IPS-NIHi7 (cell line): ENCODE measurements at regions not wholly inside any gene's neighbourhood (a gene's known extent, or its start where the extent isn't known, plus 50 kb on each side); places are given as distances from the start of the nearest gene placed in this dataset.

Experiments
- DNase-seq: peaks from one replicate; pipeline ENCODE4 v3.0.0; 2012; ENCODE audit warnings: mixed read lengths; ENCODE audit errors: extremely low spot score

GRCh38 chr2:106709229-106709628 is 176.7 kb downstream of the ST6GAL2 start:
- no peak for DNase-seq

GRCh38 chr2:106719222-106719621 is 166.7 kb downstream of the ST6GAL2 start:
- DNase-seq, result no peak

GRCh38 chr2:106720026-106720425 is 165.9 kb downstream of the ST6GAL2 start:
- no peak for DNase-seq

DNA sequence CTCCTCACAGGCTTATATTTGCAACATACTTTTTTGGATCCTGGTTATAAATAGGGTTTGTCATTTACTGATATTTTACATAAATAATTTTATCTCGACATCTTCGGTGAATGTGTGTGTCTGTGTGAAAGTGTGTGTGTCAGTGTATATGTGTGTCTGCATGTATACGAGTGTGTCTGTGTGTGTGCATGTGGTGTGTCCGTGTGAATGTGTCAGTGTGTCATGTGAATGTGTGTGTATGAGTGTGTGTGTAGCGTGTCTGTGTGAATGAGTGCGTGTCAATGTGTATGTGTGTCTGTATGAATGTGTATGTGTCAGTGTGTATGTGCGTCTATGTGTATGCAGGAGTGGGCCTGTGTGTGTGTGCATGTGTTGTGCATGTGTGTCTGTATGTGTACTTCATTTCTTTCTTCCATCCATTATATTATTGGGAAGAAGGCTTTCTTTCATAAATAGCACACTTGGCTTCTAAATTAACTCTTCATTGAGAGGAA is 161.6 kb downstream of the ST6GAL2 start:
- no peak for DNase-seq

- DNase-seq, result no peak
Measured at GRCh38 chr2:106734165-106734564, 151.8 kb downstream of the ST6GAL2 start.

DNA sequence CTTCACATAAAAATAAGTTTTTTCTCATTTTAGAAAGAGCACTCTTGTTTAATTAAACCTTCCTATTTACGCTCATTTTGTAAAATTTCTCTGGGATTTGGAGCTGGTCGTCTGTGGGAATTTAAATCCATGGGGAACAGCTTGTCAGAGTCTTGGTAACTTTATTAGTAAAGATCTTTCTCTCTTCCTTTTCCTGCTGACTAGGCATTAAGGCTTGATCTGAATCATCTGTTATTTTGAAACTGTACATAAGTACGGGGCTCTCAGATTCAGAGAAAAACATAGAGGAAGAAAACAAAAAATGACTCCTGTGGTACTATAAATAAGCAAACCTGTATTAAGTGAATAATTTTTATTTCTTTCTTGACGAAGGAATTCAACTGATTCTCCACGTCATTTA is 150.2 kb downstream of the ST6GAL2 start:
- DNase-seq, result no peak

- no peak for DNase-seq
Measured at GRCh38 chr2:106736221-106736620, 149.7 kb downstream of the ST6GAL2 start.

DNA sequence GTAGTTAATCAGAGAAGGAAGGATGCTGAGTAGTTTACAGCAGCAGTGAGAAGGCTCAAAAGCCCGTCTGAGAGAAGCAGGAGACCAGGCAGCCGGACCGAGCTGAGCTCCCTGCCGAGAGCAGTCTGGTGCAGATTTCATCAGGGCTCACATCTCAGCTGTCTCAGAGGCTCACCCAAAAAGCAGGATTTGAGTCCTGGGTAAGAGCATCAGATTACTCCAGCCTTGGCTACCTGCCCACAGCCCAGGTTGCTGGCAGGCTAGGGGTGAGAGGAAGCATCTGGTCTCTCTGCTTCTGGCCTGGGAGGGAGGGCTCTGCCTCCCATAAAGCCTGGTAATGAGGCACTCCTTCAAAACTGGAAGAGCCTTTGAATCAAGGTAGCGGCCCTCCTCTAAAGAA is 140.5 kb downstream of the ST6GAL2 start:
- DNase-seq, result no peak

DNA sequence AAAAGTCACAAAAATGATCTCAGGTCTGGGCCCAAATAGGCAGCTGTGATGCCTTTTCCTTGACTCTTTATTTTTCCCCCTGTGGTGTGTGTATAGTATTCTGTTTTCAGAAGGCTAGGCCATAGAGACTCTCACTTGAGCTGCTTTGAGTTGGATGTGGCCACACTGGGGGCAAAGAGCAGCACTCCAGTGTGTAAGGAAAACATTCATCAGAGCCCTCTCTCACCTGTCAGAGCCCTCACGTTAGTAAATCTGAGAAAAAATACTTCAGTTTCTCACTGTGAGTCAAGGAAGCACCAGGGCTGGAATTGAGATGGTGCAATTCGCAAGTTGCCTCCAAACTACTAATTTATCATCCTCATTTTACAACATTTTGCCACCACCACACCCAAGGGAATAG is 136.1 kb downstream of the ST6GAL2 start:
- no peak for DNase-seq
